Testis (tissue), 2 donors: ENCODE measurements at regions not wholly inside any gene's neighbourhood (a gene's known extent, or its start where the extent isn't known, plus 50 kb on each side); places are given as distances from the start of the nearest gene placed in this dataset.
A peak's percentile ranks its signal among the peaks of the same experiment; 100 is the strongest.
"Not testable (repeated sequence)": the region's sequence is repeated elsewhere in the genome, so short reads cannot be mapped to it uniquely, and the experiment has no call there.

Source experiments
- DNase-seq: peaks from one replicate; pipeline ENCODE4 v3.0.0-alpha.2; 2019
- H3K27ac ChIP-seq, 2 donors: fragments of 200-600 bp; sonication (generic); one replicate each; pipeline ENCODE4 v1.5.1; 2019
- H3K27me3 ChIP-seq: fragments of 200-600 bp; sonication (generic); one replicate; pipeline ENCODE4 v1.5.1; 2019
- H3K36me3 ChIP-seq: fragments of 200-600 bp; sonication (generic); one replicate; pipeline ENCODE4 v1.5.1; 2017; ENCODE audit warnings: low read depth; ENCODE audit errors: missing control alignments
- H3K4me1 ChIP-seq: fragments of 200-600 bp; sonication (generic); one replicate; pipeline ENCODE4 v1.5.1; 2019
- H3K4me3 ChIP-seq, 2 donors: fragments of 200-600 bp; sonication (generic); one replicate each; pipeline ENCODE4 v1.5.1; 2017 to 2019
- H3K9me3 ChIP-seq: fragments of 200-600 bp; sonication (generic); one replicate; pipeline ENCODE4 v1.5.1; 2017
- POLR2A ChIP-seq: fragments of 450-650 bp; IDR thresholded peaks from one replicate; pipeline ENCODE4 v1.6.1; 2017; ENCODE audit warnings: antibody characterized with exemption, mild to moderate bottlenecking, moderate library complexity
- WGBS, 2 donors: methylation state at CpG; one replicate each; pipeline ENCODE4 v1.1.5; 2018; 5-methylcytosine and 5-hydroxymethylcytosine counted together
- intact Hi-C: fragments of 100-400 bp; cut with DNase I; formaldehyde crosslinking; loops from one replicate; pipeline ENCODE4 v1.15.1; 2023; ENCODE audit warnings: low total_unique reads
- TF ChIP-seq, protein P1 (sequence below), 3 experiments: fragments of 450-650 bp in 2 of 3; fragments of 200-600 bp in 1 of 3; sonication (generic) in 1 of 3; IDR thresholded peaks; one replicate each; pipeline ENCODE4 v1.5.1; 2016 to 2019; ENCODE audit warnings: antibody characterized with exemption in 3 of 3, mild to moderate bottlenecking in 2 of 3, moderate library complexity in 1 of 3

DNA sequence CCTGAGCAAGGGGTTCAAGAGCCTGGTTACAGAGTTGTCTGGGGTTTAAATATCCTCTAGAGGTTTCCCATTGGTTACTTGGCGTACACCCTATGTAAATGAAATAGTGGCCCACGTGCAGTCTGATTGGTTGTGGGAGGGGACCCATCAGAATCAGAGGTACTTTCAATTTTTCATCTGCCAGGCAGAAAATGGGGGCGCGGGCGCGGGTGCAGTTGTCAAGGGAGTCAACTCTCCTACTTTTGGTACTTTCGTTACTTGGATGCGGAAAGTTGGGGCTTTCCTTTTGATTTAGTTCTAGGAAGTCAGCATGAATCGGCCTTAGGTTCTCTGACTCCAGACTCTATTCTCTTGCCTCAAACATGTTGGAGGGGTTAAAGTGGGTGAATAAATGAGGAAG lies 83.2 kb downstream of the DNAJB9 start:
- Histone ChIP-seq H3K27ac (no peak overlapping the region), H3K4me3 (no peak overlapping the region), H3K4me1 (no peaks in the 10 kb centered on the region), H3K9me3 (no peaks in the 10 kb centered on the region), H3K36me3 (no peaks in the 10 kb centered on the region), H3K27me3 (no peaks in the 10 kb centered on the region)
- intact Hi-C loops: no loop called here
- TF ChIP-seq, protein P1, sequence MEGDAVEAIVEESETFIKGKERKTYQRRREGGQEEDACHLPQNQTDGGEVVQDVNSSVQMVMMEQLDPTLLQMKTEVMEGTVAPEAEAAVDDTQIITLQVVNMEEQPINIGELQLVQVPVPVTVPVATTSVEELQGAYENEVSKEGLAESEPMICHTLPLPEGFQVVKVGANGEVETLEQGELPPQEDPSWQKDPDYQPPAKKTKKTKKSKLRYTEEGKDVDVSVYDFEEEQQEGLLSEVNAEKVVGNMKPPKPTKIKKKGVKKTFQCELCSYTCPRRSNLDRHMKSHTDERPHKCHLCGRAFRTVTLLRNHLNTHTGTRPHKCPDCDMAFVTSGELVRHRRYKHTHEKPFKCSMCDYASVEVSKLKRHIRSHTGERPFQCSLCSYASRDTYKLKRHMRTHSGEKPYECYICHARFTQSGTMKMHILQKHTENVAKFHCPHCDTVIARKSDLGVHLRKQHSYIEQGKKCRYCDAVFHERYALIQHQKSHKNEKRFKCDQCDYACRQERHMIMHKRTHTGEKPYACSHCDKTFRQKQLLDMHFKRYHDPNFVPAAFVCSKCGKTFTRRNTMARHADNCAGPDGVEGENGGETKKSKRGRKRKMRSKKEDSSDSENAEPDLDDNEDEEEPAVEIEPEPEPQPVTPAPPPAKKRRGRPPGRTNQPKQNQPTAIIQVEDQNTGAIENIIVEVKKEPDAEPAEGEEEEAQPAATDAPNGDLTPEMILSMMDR (IDR thresholded peaks at IDR 0.05): no peak
- no peak for TF ChIP-seq POLR2A
- DNase-seq: no peak
- WGBS, 2 donors: 94 to 95% methylated on average over 9 of the region's 9 CpGs

DNA sequence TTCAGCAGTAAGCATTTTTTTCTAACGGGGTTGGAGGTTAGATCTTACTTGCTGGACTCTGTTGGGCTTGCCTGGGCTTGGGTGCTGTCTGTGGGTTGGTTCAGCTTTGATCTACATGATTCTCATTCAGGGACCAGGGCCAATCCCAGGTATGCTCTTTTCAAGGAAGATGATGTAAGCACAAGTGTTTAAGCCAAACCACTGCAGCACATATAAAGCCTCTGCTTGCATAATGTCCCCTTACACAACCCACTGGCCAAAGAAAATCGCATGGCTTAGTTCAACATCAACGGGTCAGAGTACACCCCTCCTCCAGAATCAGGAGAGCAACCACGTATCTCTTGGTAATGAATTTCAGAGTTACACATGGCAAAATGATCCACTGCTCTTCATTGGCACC lies 83.9 kb downstream of the DNAJB9 start:
- no peak for DNase-seq
- TF ChIP-seq, protein P1 (IDR thresholded peaks at IDR 0.05): no peak
- no peak for TF ChIP-seq POLR2A
- WGBS, 2 donors: 93 to 96% methylated on average over 4 of the region's 4 CpGs
- intact Hi-C loops: no loop called here
- Histone ChIP-seq H3K36me3 (no peaks in the 10 kb centered on the region), H3K27me3 (no peaks in the 10 kb centered on the region), H3K4me1 (no peaks in the 10 kb centered on the region), H3K4me3 (no peak overlapping the region), H3K9me3 (no peaks in the 10 kb centered on the region), H3K27ac (no peak overlapping the region)

DNA sequence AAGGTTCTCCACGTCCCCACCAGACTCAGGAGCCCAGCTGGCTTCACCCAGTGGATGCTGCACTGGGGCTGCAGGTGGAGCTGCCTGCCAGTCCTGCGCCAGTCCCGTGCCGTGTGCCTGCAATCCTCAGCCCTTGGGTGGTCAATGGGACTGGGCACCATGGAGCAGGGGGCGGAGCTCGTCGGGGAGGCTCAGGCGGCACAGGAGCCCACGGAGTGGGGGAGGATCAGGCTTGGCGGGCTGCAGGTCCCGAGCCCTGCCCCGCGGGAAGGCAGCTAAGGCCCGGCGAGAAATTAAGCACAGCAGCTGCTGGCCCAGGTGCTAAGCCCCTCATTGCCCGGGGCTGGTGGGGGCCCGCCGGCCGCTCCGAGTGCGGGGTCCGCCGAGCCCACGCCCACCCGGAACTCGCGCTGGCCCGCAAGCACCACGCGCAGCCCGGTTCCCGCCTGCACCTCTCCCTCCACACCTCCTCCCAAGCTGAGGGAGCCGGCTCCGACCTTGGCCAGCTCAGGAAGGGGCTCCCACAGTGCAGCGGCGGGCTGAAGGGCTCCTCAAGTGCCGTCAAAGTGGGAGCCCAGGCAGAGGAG lies 87.6 kb downstream of the DNAJB9 start:
- DNase-seq: peak; percentile 15
- H3K27me3 ChIP-seq, H3K4me1 ChIP-seq, H3K9me3 ChIP-seq, intact Hi-C loops, H3K36me3 ChIP-seq, H3K27ac ChIP-seq: not testable (repeated sequence)
- 63 to 83% methylated on average over 9 to 33 of the region's 37 CpGs for WGBS, 2 donors
- peak overlapping the region; percentile 21 to 30 for H3K4me3 ChIP-seq

DNA sequence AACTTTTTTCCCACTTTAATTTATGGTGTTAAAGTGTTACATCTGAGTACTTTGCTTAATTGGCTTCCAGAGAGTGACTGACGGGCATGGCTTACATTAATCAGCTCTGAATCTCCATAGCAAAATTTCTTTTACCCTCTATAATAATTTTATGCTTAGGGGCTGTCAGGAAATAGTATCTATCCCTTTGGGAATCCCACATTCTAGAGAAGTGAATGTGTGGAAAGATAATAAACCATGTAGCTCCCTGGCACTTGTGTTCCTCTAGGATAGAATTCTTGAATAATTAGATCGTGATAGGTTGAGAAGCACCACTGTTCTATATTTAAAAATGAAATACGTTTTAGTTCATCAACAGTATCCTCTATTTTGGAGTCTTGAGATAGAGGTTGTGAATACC lies 89.6 kb downstream of the DNAJB9 start:
- no peaks in the 10 kb centered on the region for H3K4me1 ChIP-seq
- H3K27ac ChIP-seq: no peak overlapping the region
- WGBS, 2 donors: 64 to 72% methylated on average over 3 of the region's 3 CpGs
- no peaks in the 10 kb centered on the region for H3K9me3 ChIP-seq
- TF ChIP-seq POLR2A: no peak
- TF ChIP-seq, protein P1 (IDR thresholded peaks at IDR 0.05): no peak
- H3K36me3 ChIP-seq: no peaks in the 10 kb centered on the region
- no peak for DNase-seq
- no peak overlapping the region for H3K4me3 ChIP-seq
- no peaks in the 10 kb centered on the region for H3K27me3 ChIP-seq
- intact Hi-C loops: no loop called here

DNA sequence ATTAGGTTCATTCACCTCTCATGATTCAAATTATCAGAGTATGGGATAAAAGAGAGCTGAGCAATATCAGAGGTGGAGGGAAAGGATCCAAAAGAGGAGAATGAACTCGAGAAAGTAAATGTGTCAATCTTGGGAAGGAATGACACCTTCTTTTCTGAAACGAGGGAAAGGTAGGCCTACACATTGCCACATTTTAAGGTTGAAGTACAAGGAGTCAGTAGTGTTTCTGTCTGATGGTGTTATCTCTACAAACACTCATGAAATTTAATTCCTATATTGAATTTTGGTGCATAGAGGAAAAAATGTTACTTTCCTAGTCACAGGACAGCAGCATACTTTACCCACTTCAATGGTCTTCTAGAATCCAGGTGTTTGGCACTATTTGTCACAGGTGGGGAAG lies 90.2 kb downstream of the DNAJB9 start:
- 45 to 46% methylated on average over 2 of the region's 2 CpGs for WGBS, 2 donors
- Histone ChIP-seq H3K27me3 (no peaks in the 10 kb centered on the region), H3K36me3 (no peaks in the 10 kb centered on the region), H3K27ac (no peak overlapping the region), H3K9me3 (no peaks in the 10 kb centered on the region), H3K4me1 (no peaks in the 10 kb centered on the region), H3K4me3 (no peak overlapping the region)
- DNase-seq: no peak
- TF ChIP-seq, protein P1 (IDR thresholded peaks at IDR 0.05): no peak
- no peak for TF ChIP-seq POLR2A
- intact Hi-C loops: no loop called here
